Mesenchymal stem cell (in vitro differentiated cells and primary cell): ENCODE measurements at regions not wholly inside any gene's neighbourhood (a gene's known extent, or its start where the extent isn't known, plus 50 kb on each side); places are given as distances from the start of the nearest gene placed in this dataset.
A peak's percentile ranks its signal among the peaks of the same experiment; 100 is the strongest.

Source experiments
- DNase-seq: peaks from one replicate; pipeline ENCODE4 v3.0.0-alpha.2; 2013
- H2AFZ ChIP-seq: one replicate; pipeline ENCODE4 v1.6.1; 2013; ENCODE audit warnings: low read depth, mild to moderate bottlenecking, control low read depth, inconsistent platforms, low read length, moderate library complexity
- H2AK5ac ChIP-seq: 2 replicates; pipeline ENCODE4 v1.6.1; 2013; ENCODE audit warnings: low read length, moderate library complexity, mild to moderate bottlenecking, inconsistent platforms; ENCODE audit not compliant: severe bottlenecking
- H2BK120ac ChIP-seq: one replicate; pipeline ENCODE4 v1.6.1; 2013; ENCODE audit warnings: low read depth, mild to moderate bottlenecking, inconsistent platforms, low read length, moderate library complexity
- H2BK12ac ChIP-seq, 2 experiments: one replicate each; pipeline ENCODE4 v1.6.1; 2013; ENCODE audit warnings: inconsistent platforms in 2 of 2, low read length in 2 of 2, mild to moderate bottlenecking in 2 of 2, moderate library complexity in 2 of 2, control low read depth in 1 of 2
- H2BK15ac ChIP-seq: one replicate; pipeline ENCODE4 v1.6.1; 2013; ENCODE audit warnings: mild to moderate bottlenecking, low read depth, inconsistent platforms; ENCODE audit not compliant: poor library complexity, severe bottlenecking
- H2BK5ac ChIP-seq: 2 replicates; pipeline ENCODE4 v1.6.1; 2013; ENCODE audit warnings: low read depth, mild to moderate bottlenecking, low read length, control low read depth, inconsistent platforms; ENCODE audit not compliant: poor library complexity, severe bottlenecking
- H3K14ac ChIP-seq, 2 experiments: one replicate each; pipeline ENCODE4 v1.6.1; 2013; ENCODE audit warnings: inconsistent platforms in 2 of 2, low read length in 2 of 2, control low read depth in 1 of 2, mild to moderate bottlenecking in 1 of 2, moderate library complexity in 1 of 2
- H3K18ac ChIP-seq, 2 experiments: one replicate each; pipeline ENCODE4 v1.6.1; 2013; ENCODE audit warnings: inconsistent platforms in 2 of 2, low read length in 2 of 2, control low read depth in 1 of 2, low read depth in 1 of 2, mild to moderate bottlenecking in 1 of 2
- H3K23ac ChIP-seq, 2 experiments: one replicate each; pipeline ENCODE4 v1.6.1; 2013; ENCODE audit warnings: inconsistent platforms in 2 of 2, low read length in 2 of 2, mild to moderate bottlenecking in 2 of 2, moderate library complexity in 2 of 2, control low read depth in 1 of 2
- H3K27ac ChIP-seq: 2 replicates; pipeline ENCODE4 v1.5.1; 2013; ENCODE audit warnings: mild to moderate bottlenecking, moderate library complexity, low read length, control low read depth, inconsistent platforms; ENCODE audit not compliant: poor library complexity, severe bottlenecking
- H3K27me3 ChIP-seq, 2 experiments: 2 replicates each; pipeline versions ENCODE4 v1.6.1 to v1.7.0; 2013; ENCODE audit warnings: low read length in 2 of 2, mild to moderate bottlenecking in 2 of 2, moderate library complexity in 2 of 2, control low read depth in 1 of 2, inconsistent platforms in 1 of 2; ENCODE audit not compliant: control insufficient read depth in 1 of 2, insufficient read depth in 1 of 2
- H3K36me3 ChIP-seq, 2 experiments: 2 replicates each; pipeline versions ENCODE4 v1.6.1 to v1.7.0; 2013; ENCODE audit warnings: low read length in 2 of 2, control low read depth in 1 of 2, inconsistent platforms in 1 of 2, low read depth in 1 of 2, mild to moderate bottlenecking in 1 of 2; ENCODE audit not compliant: insufficient read depth in 2 of 2, control insufficient read depth in 1 of 2
- H3K4ac ChIP-seq, 2 experiments: one replicate each; pipeline ENCODE4 v1.6.1; 2013; ENCODE audit warnings: inconsistent platforms in 2 of 2, low read length in 2 of 2, mild to moderate bottlenecking in 2 of 2, moderate library complexity in 2 of 2, control low read depth in 1 of 2, low read depth in 1 of 2
- H3K4me1 ChIP-seq: 2 replicates; pipeline ENCODE4 v1.6.1; 2013; ENCODE audit warnings: low read depth, low read length, control low read depth; ENCODE audit not compliant: control insufficient read depth, insufficient read depth
- H3K4me2 ChIP-seq: 2 replicates; pipeline ENCODE4 v1.6.1; 2013; ENCODE audit warnings: low read length, mild to moderate bottlenecking, inconsistent platforms; ENCODE audit not compliant: poor library complexity, severe bottlenecking
- H3K4me3 ChIP-seq, 2 experiments: 2 replicates each; pipeline versions ENCODE4 v1.5.1 to v1.7.0; 2013; ENCODE audit warnings: low read length in 2 of 2, mild to moderate bottlenecking in 2 of 2, control low read depth in 1 of 2, low read depth in 1 of 2; ENCODE audit not compliant: insufficient read depth in 1 of 2
- H3K79me1 ChIP-seq: replicated peaks from 2 replicates; pipeline ENCODE4 v1.6.1; 2013; ENCODE audit warnings: mild to moderate bottlenecking, control low read depth, low read length, inconsistent platforms; ENCODE audit not compliant: poor library complexity, severe bottlenecking
- H3K9ac ChIP-seq: 2 replicates; pipeline ENCODE4 v1.7.0; 2013; ENCODE audit warnings: mild to moderate bottlenecking, low read length, moderate library complexity
- H3K9me3 ChIP-seq: 2 replicates; pipeline ENCODE4 v1.7.0; 2013; ENCODE audit warnings: mild to moderate bottlenecking, low read length; ENCODE audit not compliant: control insufficient read depth
- H4K8ac ChIP-seq: one replicate; pipeline ENCODE4 v1.6.1; 2013; ENCODE audit warnings: inconsistent platforms, mild to moderate bottlenecking, low read length, moderate library complexity
- H4K91ac ChIP-seq: one replicate; pipeline ENCODE4 v1.6.1; 2013; ENCODE audit warnings: mild to moderate bottlenecking, low read length, inconsistent platforms
- WGBS: methylation state at CpG from one replicate; pipeline ENCODE4 v1.1.7; 2013; ENCODE audit warnings: mixed read lengths; 5-methylcytosine and 5-hydroxymethylcytosine counted together

- Histone ChIP-seq H4K91ac (no peak overlapping the region), H3K27me3 (no peaks in the 10 kb centered on the region), H3K4me3 (no peak overlapping the region), H2BK120ac (no peak overlapping the region), H2BK15ac (no peak overlapping the region), H3K4ac (no peak overlapping the region), H3K4me2 (no peak overlapping the region), H3K4me1 (no peaks in the 10 kb centered on the region), H3K23ac (no peak overlapping the region), H3K18ac (no peak overlapping the region), H3K27ac (no peak overlapping the region), H3K9ac (no peak overlapping the region), H3K14ac (no peak overlapping the region), H2AK5ac (no peak overlapping the region), H3K36me3 (no peaks in the 10 kb centered on the region), H4K8ac (no peak overlapping the region), H3K9me3 (no peaks in the 10 kb centered on the region), H3K79me1 (no peaks in the 10 kb centered on the region), H2AFZ (no peak overlapping the region), H2BK12ac (no peak overlapping the region), H2BK5ac (no peak overlapping the region)
- 96% methylated on average over 2 of the region's 2 CpGs for WGBS
- no peak for DNase-seq
These were observed 80.0 kb upstream of the TNFAIP3 start for GRCh38 chr6:137787016-137787415.

GRCh38 chr6:137788248-137788647, 78.8 kb upstream of the TNFAIP3 start:
- no peak for DNase-seq
- H4K8ac ChIP-seq, result no peak overlapping the region
- H2BK12ac ChIP-seq, result no peak overlapping the region
- H2BK15ac ChIP-seq, result no peak overlapping the region
- no CpG with 5 or more reads among the region's 1 CpG for WGBS
- H3K36me3 ChIP-seq, result no peaks in the 10 kb centered on the region
- H3K4ac ChIP-seq, result no peak overlapping the region
- no peak overlapping the region for H3K14ac ChIP-seq
- H3K4me3 ChIP-seq, result no peak overlapping the region
- no peak overlapping the region for H3K9ac ChIP-seq
- H3K9me3 ChIP-seq, result no peaks in the 10 kb centered on the region
- H3K4me2 ChIP-seq, result no peak overlapping the region
- no peak overlapping the region for H2BK5ac ChIP-seq
- H4K91ac ChIP-seq, result no peak overlapping the region
- H3K79me1 ChIP-seq, result no peaks in the 10 kb centered on the region
- H3K4me1 ChIP-seq, result no peaks in the 10 kb centered on the region
- no peak overlapping the region for H3K23ac ChIP-seq
- H2AFZ ChIP-seq, result no peak overlapping the region
- H2AK5ac ChIP-seq, result no peak overlapping the region
- no peaks in the 10 kb centered on the region for H3K27me3 ChIP-seq
- H3K27ac ChIP-seq, result no peak overlapping the region
- no peak overlapping the region for H2BK120ac ChIP-seq
- H3K18ac ChIP-seq, result no peak overlapping the region

- H3K36me3 ChIP-seq, result no peaks in the 10 kb centered on the region
- H3K27ac ChIP-seq, result no peak overlapping the region
These were observed 75.5 kb upstream of the TNFAIP3 start for GRCh38 chr6:137791281-137792159.

GRCh38 chr6:137792160-137793033, 74.7 kb upstream of the TNFAIP3 start:
- no peak overlapping the region for H2AFZ ChIP-seq
- H3K4me2 ChIP-seq, result no peak overlapping the region
- H3K14ac ChIP-seq, result no peak overlapping the region
- H3K23ac ChIP-seq, result no peak overlapping the region
- no peaks in the 10 kb centered on the region for H3K27me3 ChIP-seq
- no peak overlapping the region for H3K18ac ChIP-seq
- H3K9me3 ChIP-seq, result no peaks in the 10 kb centered on the region
- H3K9ac ChIP-seq, result no peak overlapping the region
- H3K4me3 ChIP-seq, result no peak overlapping the region
- H3K36me3 ChIP-seq, result no peaks in the 10 kb centered on the region
- H4K91ac ChIP-seq, result no peak overlapping the region
- no peak overlapping the region for H2BK120ac ChIP-seq
- H2AK5ac ChIP-seq, result no peak overlapping the region
- H3K79me1 ChIP-seq, result no peaks in the 10 kb centered on the region
- no peak overlapping the region for H2BK15ac ChIP-seq
- WGBS, result 100% methylated on average over 2 of the region's 6 CpGs
- H3K27ac ChIP-seq, result no peak overlapping the region
- DNase-seq, result no peak
- no peaks in the 10 kb centered on the region for H3K4me1 ChIP-seq
- no peak overlapping the region for H2BK5ac ChIP-seq
- H4K8ac ChIP-seq, result no peak overlapping the region
- H3K4ac ChIP-seq, result no peak overlapping the region
- no peak overlapping the region for H2BK12ac ChIP-seq

More at GRCh38 chr6:137791281-137792159, 75.5 kb upstream of the TNFAIP3 start:
- no peak overlapping the region for H2BK15ac ChIP-seq
- peak overlapping the region in 1 of 2 experiments; percentile 12 for H3K18ac ChIP-seq
- H3K14ac ChIP-seq, result no peak overlapping the region
- H4K8ac ChIP-seq, result no peak overlapping the region
- no peak overlapping the region for H3K4ac ChIP-seq
- peak; percentile 29 for DNase-seq
- no peak overlapping the region for H2BK120ac ChIP-seq
- no peak overlapping the region for H2BK5ac ChIP-seq
- H2AFZ ChIP-seq, result no peak overlapping the region
- 82% methylated on average over 5 of the region's 6 CpGs for WGBS
- H4K91ac ChIP-seq, result no peak overlapping the region
- no peak overlapping the region for H3K9ac ChIP-seq
- H2AK5ac ChIP-seq, result no peak overlapping the region
- H3K4me2 ChIP-seq, result no peak overlapping the region
- H3K4me3 ChIP-seq, result no peak overlapping the region
- no peaks in the 10 kb centered on the region for H3K27me3 ChIP-seq
- H3K23ac ChIP-seq, result no peak overlapping the region
- peak overlapping the region in 1 of 2 experiments; percentile 15 for H2BK12ac ChIP-seq
- H3K79me1 ChIP-seq, result no peaks in the 10 kb centered on the region
- H3K4me1 ChIP-seq, result no peaks in the 10 kb centered on the region
- no peaks in the 10 kb centered on the region for H3K9me3 ChIP-seq
